ENCODE measurements at regions not wholly inside any gene's neighbourhood (a gene's known extent, or its start where the extent isn't known, plus 50 kb on each side); places are given as distances from the start of the nearest gene placed in this dataset.

DNA sequence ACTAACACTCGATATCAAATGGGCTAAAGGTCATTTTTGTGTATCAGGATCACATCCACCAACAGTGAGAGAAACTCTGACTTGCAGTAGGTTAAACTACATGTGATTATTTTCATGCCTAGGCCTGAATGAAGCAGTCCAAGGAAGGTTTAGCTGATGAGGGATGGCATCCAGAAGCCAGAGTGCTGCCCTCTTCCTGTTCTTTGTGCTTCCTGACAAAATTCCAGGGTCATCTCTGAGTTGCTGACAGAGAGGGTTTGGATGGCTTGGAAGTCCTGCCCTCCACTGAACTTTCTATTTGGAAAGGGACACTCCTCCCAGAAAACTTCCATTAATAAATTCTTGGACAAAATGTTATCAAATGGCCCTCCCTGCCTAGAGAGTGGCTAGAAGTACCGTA is 728.3 kb upstream of the SLC10A2 start:
- H3K36me3 ChIP-seq: no peaks in the 10 kb centered on the region
- no peaks in the 10 kb centered on the region for H3K9me3 ChIP-seq
- H3K4me1 ChIP-seq: no peaks in the 10 kb centered on the region
- ATAC-seq (no peak), DNase-seq (no peak)
- TF ChIP-seq CTCF (IDR thresholded peaks at IDR 0.05): no peak
- intact Hi-C loops (cut with DNase I): no loop called here
- no peak overlapping the region for H3K4me3 ChIP-seq
- H3K27ac ChIP-seq: no peak overlapping the region
- no peaks in the 10 kb centered on the region for H3K27me3 ChIP-seq (ENCODE audit: low read depth)

DNA sequence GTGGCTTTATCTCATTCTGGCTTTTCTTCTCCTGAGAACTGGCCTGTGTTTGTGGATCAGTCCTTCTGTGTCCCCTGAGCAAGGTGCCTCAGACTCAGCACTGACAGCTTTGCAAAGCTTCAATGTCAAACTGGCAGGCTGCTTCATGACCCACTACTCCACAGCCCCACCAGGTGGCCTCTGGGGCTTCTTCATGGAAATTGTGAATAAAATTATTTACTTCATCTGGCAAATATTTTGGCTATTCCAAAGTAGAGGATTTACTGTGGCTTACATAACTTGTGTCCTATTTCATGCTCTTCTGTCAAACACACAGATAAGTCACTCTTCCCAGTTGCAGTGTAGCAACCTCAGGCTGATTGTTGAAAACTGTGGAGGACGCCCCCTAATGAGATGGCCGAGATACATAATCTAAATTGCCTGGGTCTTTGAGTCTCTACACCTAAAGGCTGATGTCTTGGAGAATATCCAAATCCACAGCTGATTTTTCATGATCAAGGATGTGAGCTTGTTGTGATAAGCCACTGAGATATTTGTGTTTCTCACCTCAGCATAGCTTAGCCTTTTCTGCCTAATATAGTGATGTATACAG is 721.9 kb upstream of the SLC10A2 start:
- H3K9me3 ChIP-seq: no peaks in the 10 kb centered on the region
- H3K4me3 ChIP-seq: no peak overlapping the region
- ATAC-seq (no peak), DNase-seq (no peak)
- no peaks in the 10 kb centered on the region for H3K27me3 ChIP-seq (ENCODE audit: low read depth)
- intact Hi-C loops (cut with DNase I): no loop called here
- TF ChIP-seq CTCF (IDR thresholded peaks at IDR 0.05): no peak
- H3K27ac ChIP-seq: no peak overlapping the region
- no peaks in the 10 kb centered on the region for H3K36me3 ChIP-seq
- no peaks in the 10 kb centered on the region for H3K4me1 ChIP-seq

DNA sequence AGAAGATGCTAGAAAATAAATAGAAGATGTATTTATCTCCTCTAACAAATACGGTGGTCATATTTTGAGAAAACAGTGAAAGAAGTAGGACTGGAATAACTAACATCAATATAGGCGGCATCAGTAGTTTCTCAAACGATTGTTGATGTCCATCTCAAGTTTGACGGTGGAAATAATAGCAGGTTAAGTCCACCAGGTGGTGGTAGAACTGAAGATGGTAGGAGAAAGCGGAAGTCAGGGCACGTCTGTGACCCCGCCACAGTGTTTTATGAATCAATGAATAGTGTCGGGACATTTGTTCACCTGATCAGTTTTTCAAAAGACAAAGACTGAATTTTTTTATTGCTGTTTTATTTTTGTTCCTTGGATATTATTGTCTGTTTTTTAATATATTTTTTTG is 706.4 kb upstream of the SLC10A2 start:
- DNase-seq (no peak), ATAC-seq (no peak)
- intact Hi-C loops (cut with DNase I): no loop called here
- Histone ChIP-seq H3K4me1 (no peaks in the 10 kb centered on the region), H3K36me3 (no peaks in the 10 kb centered on the region), H3K9me3 (no peaks in the 10 kb centered on the region), H3K27ac (no peak overlapping the region), H3K27me3 (ENCODE audit: low read depth) (no peaks in the 10 kb centered on the region), H3K4me3 (no peak overlapping the region)
- TF ChIP-seq CTCF (IDR thresholded peaks at IDR 0.05): no peak

GRCh38 chr13:103762523-103762922 is 696.3 kb upstream of the SLC10A2 start:
- H3K9me3 ChIP-seq: no peaks in the 10 kb centered on the region
- TF ChIP-seq CTCF (IDR thresholded peaks at IDR 0.05): no peak
- H3K4me1 ChIP-seq: no peaks in the 10 kb centered on the region
- H3K36me3 ChIP-seq: no peaks in the 10 kb centered on the region
- ATAC-seq: no peak
- no peak overlapping the region for H3K4me3 ChIP-seq
- DNase-seq: no peak
- H3K27ac ChIP-seq: no peak overlapping the region
- intact Hi-C loops (cut with DNase I): no loop called here
- no peaks in the 10 kb centered on the region for H3K27me3 ChIP-seq (ENCODE audit: low read depth)

GRCh38 chr13:103759361-103759760 is 693.1 kb upstream of the SLC10A2 start:
- no peak for TF ChIP-seq CTCF (IDR thresholded peaks at IDR 0.05)
- no peak overlapping the region for H3K4me3 ChIP-seq
- no peak for DNase-seq

GRCh38 chr13:103758222-103758621 is 692.0 kb upstream of the SLC10A2 start:
- DNase-seq (no peak), ATAC-seq (no peak)
- H3K27ac ChIP-seq: no peak overlapping the region
- H3K27me3 ChIP-seq (ENCODE audit: low read depth): no peaks in the 10 kb centered on the region
- no peaks in the 10 kb centered on the region for H3K4me1 ChIP-seq
- no peak overlapping the region for H3K4me3 ChIP-seq
- no peak for TF ChIP-seq CTCF (IDR thresholded peaks at IDR 0.05)
- intact Hi-C loops (cut with DNase I): no loop called here
- H3K9me3 ChIP-seq: no peaks in the 10 kb centered on the region
- H3K36me3 ChIP-seq: no peaks in the 10 kb centered on the region

More at GRCh38 chr13:103759361-103759760, 693.1 kb upstream of the SLC10A2 start:
- Histone ChIP-seq H3K36me3 (no peaks in the 10 kb centered on the region), H3K4me1 (no peaks in the 10 kb centered on the region), H3K27ac (no peak overlapping the region), H3K27me3 (ENCODE audit: low read depth) (no peaks in the 10 kb centered on the region), H3K9me3 (no peaks in the 10 kb centered on the region)
- ATAC-seq: no peak
- intact Hi-C loops (cut with DNase I): no loop called here
